ENCODE measurements at regions not wholly inside any gene's neighbourhood (a gene's known extent, or its start where the extent isn't known, plus 50 kb on each side); places are given as distances from the start of the nearest gene placed in this dataset.

DNA sequence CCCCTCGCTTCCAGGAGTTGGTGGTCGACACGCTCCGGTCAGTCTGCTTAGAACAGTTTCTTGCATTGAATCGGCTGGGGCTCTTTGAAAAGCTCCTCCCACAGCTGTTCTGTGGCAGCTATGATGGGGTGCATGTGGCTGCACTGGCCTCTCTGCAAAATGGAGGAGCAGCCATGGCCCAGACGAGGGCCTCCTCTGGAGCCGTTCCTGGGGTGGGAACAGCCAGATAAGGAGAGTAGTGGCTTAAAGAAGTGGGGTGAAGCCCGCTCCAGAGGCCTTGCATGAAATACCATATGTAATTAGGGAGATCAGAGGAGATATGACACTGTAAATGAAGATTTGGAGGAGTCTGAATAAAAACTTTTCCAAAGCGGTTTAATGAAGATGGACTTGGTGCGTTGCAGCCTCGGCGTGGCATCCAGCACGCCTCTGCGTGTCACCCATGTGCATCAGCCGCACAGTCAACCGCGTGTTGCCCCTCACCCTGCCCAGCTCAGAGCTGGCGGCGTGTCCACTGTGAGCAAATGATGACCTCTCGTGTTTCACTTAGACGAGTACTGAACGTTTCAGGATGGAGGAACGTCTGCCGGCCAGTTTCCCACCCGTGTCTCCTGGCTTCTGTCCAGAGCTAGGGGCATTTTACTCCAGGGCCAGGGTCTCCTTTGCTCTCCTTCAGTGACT is 199.2 kb downstream of the TEX29 start:
- TF ChIP-seq, protein P1, sequence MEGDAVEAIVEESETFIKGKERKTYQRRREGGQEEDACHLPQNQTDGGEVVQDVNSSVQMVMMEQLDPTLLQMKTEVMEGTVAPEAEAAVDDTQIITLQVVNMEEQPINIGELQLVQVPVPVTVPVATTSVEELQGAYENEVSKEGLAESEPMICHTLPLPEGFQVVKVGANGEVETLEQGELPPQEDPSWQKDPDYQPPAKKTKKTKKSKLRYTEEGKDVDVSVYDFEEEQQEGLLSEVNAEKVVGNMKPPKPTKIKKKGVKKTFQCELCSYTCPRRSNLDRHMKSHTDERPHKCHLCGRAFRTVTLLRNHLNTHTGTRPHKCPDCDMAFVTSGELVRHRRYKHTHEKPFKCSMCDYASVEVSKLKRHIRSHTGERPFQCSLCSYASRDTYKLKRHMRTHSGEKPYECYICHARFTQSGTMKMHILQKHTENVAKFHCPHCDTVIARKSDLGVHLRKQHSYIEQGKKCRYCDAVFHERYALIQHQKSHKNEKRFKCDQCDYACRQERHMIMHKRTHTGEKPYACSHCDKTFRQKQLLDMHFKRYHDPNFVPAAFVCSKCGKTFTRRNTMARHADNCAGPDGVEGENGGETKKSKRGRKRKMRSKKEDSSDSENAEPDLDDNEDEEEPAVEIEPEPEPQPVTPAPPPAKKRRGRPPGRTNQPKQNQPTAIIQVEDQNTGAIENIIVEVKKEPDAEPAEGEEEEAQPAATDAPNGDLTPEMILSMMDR (conservative IDR thresholded peaks at IDR 0.05) = no peak
- no peak for TF ChIP-seq EZH2 (IDR thresholded peaks at IDR 0.05; ENCODE audit: low read depth)

Data from PC-9 (cell line).